HEK293 (cell line): ENCODE measurements at regions not wholly inside any gene's neighbourhood (a gene's known extent, or its start where the extent isn't known, plus 50 kb on each side); places are given as distances from the start of the nearest gene placed in this dataset.

ENCODE experiments used
- CTCF ChIA-PET: fragments of 350-600 bp; formaldehyde crosslinking; extraction: SDS; loops from one replicate; lab custom pipeline; 2021; ENCODE audit warnings: antibody characterized with exemption; lab: Yijun Ruan, JAX
- POLR2A ChIA-PET: fragments of 300-600 bp; formaldehyde crosslinking; extraction: SDS; loops from one replicate; lab custom pipeline; 2020; ENCODE audit warnings: antibody characterized with exemption, inconsistent platforms; lab: Yijun Ruan, JAX
- H3K27ac ChIP-seq: fragments of 200-500 bp; sonication (Bioruptor generic); 2 replicates; pipeline ENCODE4 v1.5.1; 2014; ENCODE audit warnings: low read depth, low read length, control low read depth, inconsistent platforms; ENCODE audit errors: extremely low read depth
- H3K36me3 ChIP-seq, 2 experiments: fragments of 200-500 bp in 1 of 2; sonication (Bioruptor generic) in 1 of 2; 1 replicate in 1 of 2; 2 replicates in 1 of 2; pipeline ENCODE4 v1.5.1; 2014 to 2017; ENCODE audit warnings: inconsistent platforms in 2 of 2, low read length in 2 of 2; ENCODE audit not compliant: control insufficient read depth in 2 of 2, insufficient read depth in 1 of 2
- H3K4me1 ChIP-seq: fragments of 200-500 bp; sonication (Bioruptor generic); 2 replicates; pipeline ENCODE4 v1.5.1; 2014; ENCODE audit warnings: mild to moderate bottlenecking, low read length, inconsistent platforms; ENCODE audit not compliant: control insufficient read depth, insufficient read depth
- H3K4me3 ChIP-seq: 2 replicates; pipeline ENCODE4 v1.5.1; 2011; ENCODE audit warnings: low read depth, mild to moderate bottlenecking, control low read depth, low read length, moderate library complexity
- H3K9me3 ChIP-seq: fragments of 200-500 bp; sonication (Bioruptor generic); 2 replicates; pipeline ENCODE4 v1.5.1; 2014; ENCODE audit warnings: low read depth, low read length, inconsistent platforms; ENCODE audit not compliant: control insufficient read depth, insufficient read depth
- SALL2 ChIP-seq: fragments of 450-650 bp; formaldehyde crosslinking; IDR thresholded peaks from 2 replicates; pipeline ENCODE4 v1.5.0; 2017; ENCODE audit warnings: missing biosample characterization, mild to moderate bottlenecking, missing genetic modification characterization, borderline replicate concordance
- SCRT1 ChIP-seq: fragments of 450-650 bp; formaldehyde crosslinking; IDR thresholded peaks from 2 replicates; pipeline ENCODE4 v1.5.1; 2016; ENCODE audit warnings: missing biosample characterization, missing genetic modification characterization, borderline replicate concordance
- SP7 ChIP-seq: fragments of 450-650 bp; formaldehyde crosslinking; IDR thresholded peaks from 2 replicates; pipeline ENCODE4 v1.5.1; 2016; ENCODE audit warnings: missing biosample characterization, missing genetic modification characterization
- ZFP37 ChIP-seq: fragments of 450-650 bp; formaldehyde crosslinking; IDR thresholded peaks from 2 replicates; pipeline ENCODE4 v1.5.1; 2016; ENCODE audit warnings: missing biosample characterization, missing genetic modification characterization
- ZNF140 ChIP-seq: fragments of 450-650 bp; formaldehyde crosslinking; IDR thresholded peaks from 2 replicates; pipeline ENCODE4 v1.5.1; 2016; ENCODE audit warnings: missing biosample characterization, missing genetic modification characterization
- ZNF324 ChIP-seq: fragments of 450-650 bp; formaldehyde crosslinking; IDR thresholded peaks from 2 replicates; pipeline ENCODE4 v1.5.1; 2016; ENCODE audit warnings: missing biosample characterization, missing genetic modification characterization
- ZNF707 ChIP-seq: fragments of 450-650 bp; formaldehyde crosslinking; IDR thresholded peaks from 2 replicates; pipeline ENCODE4 v1.5.1; 2016; ENCODE audit warnings: missing biosample characterization, missing genetic modification characterization
- ZNF777 ChIP-seq: fragments of 450-650 bp; formaldehyde crosslinking; IDR thresholded peaks from 2 replicates; pipeline ENCODE4 v1.5.1; 2017; ENCODE audit warnings: missing biosample characterization, missing genetic modification characterization, borderline replicate concordance
- TF ChIP-seq, protein P1 (sequence below): fragments of 450-650 bp; formaldehyde crosslinking; IDR thresholded peaks from 2 replicates; pipeline ENCODE4 v1.5.1; 2016; ENCODE audit warnings: missing biosample characterization, missing genetic modification characterization, borderline replicate concordance
- TF ChIP-seq, protein P2 (sequence below): fragments of 450-650 bp; formaldehyde crosslinking; IDR thresholded peaks from 2 replicates; pipeline ENCODE4 v1.5.1; 2016; ENCODE audit warnings: missing biosample characterization, missing genetic modification characterization
- TF ChIP-seq, protein P3 (sequence below): fragments of 450-650 bp; formaldehyde crosslinking; IDR thresholded peaks from 2 replicates; pipeline ENCODE4 v1.5.1; 2016; ENCODE audit warnings: missing biosample characterization, missing genetic modification characterization
- TF ChIP-seq, protein P4 (sequence below): fragments of 450-650 bp; formaldehyde crosslinking; conservative IDR thresholded peaks from 2 replicates; pipeline ENCODE4 v1.5.1; 2016; ENCODE audit warnings: low read depth, missing biosample characterization, missing genetic modification characterization

DNA sequence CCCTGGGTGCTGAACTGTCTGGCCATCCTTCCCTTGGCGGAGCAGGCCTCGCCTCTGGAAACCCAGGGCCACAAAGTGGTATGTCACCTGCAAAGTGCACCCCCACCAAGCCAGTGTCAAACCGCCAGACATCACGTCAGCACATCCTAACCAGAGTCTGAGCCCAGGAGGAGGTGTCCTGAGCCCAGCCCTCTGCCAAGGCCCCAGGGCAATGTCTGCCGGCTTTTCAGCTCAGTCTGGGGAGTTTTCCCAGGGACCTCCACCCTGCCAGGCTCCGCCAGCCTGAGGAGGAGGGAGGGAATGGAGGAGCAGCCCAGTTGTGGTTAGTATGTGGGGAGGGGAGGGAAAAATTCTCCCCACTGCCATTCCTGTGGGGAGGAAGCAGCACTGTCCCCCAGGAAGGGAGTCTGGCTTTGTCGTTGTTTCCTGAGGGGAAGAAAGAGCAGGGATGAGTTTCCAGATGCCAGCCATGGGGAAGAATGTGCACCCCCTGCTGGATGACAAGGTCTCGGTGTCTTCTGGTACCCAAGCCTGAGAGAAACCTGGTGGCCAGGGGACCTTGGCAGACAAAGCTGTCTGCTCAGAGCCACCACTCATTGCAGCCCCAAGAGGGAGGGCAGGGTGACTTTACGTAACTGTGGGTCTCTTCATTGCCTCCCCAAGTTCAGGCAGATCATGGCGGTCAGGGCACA lies 81.4 kb upstream of the CD82 start:
- Histone ChIP-seq H3K27ac (no peak overlapping the region), H3K36me3 (no peaks in the 10 kb centered on the region), H3K4me1 (no peaks in the 10 kb centered on the region), H3K9me3 (no peaks in the 10 kb centered on the region)
- ChIA-PET POLR2A (no interaction called here), CTCF (interaction anchor here (0.5 to 1.2 kb wide), 7 partner anchors 40 to 392 kb away, joined by 3 to 6 read pairs (median 3); no protein-coding TSS in a partner anchor)
- no peak for TF ChIP-seq ZFP37 (tag by site-specific recombination)
- TF ChIP-seq SALL2, result no peak
- TF ChIP-seq, protein P1, sequence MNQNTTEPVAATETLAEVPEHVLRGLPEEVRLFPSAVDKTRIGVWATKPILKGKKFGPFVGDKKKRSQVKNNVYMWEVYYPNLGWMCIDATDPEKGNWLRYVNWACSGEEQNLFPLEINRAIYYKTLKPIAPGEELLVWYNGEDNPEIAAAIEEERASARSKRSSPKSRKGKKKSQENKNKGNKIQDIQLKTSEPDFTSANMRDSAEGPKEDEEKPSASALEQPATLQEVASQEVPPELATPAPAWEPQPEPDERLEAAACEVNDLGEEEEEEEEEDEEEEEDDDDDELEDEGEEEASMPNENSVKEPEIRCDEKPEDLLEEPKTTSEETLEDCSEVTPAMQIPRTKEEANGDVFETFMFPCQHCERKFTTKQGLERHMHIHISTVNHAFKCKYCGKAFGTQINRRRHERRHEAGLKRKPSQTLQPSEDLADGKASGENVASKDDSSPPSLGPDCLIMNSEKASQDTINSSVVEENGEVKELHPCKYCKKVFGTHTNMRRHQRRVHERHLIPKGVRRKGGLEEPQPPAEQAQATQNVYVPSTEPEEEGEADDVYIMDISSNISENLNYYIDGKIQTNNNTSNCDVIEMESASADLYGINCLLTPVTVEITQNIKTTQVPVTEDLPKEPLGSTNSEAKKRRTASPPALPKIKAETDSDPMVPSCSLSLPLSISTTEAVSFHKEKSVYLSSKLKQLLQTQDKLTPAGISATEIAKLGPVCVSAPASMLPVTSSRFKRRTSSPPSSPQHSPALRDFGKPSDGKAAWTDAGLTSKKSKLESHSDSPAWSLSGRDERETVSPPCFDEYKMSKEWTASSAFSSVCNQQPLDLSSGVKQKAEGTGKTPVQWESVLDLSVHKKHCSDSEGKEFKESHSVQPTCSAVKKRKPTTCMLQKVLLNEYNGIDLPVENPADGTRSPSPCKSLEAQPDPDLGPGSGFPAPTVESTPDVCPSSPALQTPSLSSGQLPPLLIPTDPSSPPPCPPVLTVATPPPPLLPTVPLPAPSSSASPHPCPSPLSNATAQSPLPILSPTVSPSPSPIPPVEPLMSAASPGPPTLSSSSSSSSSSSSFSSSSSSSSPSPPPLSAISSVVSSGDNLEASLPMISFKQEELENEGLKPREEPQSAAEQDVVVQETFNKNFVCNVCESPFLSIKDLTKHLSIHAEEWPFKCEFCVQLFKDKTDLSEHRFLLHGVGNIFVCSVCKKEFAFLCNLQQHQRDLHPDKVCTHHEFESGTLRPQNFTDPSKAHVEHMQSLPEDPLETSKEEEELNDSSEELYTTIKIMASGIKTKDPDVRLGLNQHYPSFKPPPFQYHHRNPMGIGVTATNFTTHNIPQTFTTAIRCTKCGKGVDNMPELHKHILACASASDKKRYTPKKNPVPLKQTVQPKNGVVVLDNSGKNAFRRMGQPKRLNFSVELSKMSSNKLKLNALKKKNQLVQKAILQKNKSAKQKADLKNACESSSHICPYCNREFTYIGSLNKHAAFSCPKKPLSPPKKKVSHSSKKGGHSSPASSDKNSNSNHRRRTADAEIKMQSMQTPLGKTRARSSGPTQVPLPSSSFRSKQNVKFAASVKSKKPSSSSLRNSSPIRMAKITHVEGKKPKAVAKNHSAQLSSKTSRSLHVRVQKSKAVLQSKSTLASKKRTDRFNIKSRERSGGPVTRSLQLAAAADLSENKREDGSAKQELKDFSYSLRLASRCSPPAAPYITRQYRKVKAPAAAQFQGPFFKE (tag by site-specific recombination), result no peak
- TF ChIP-seq SCRT1 (tag by site-specific recombination), result no peak
- TF ChIP-seq, protein P2, sequence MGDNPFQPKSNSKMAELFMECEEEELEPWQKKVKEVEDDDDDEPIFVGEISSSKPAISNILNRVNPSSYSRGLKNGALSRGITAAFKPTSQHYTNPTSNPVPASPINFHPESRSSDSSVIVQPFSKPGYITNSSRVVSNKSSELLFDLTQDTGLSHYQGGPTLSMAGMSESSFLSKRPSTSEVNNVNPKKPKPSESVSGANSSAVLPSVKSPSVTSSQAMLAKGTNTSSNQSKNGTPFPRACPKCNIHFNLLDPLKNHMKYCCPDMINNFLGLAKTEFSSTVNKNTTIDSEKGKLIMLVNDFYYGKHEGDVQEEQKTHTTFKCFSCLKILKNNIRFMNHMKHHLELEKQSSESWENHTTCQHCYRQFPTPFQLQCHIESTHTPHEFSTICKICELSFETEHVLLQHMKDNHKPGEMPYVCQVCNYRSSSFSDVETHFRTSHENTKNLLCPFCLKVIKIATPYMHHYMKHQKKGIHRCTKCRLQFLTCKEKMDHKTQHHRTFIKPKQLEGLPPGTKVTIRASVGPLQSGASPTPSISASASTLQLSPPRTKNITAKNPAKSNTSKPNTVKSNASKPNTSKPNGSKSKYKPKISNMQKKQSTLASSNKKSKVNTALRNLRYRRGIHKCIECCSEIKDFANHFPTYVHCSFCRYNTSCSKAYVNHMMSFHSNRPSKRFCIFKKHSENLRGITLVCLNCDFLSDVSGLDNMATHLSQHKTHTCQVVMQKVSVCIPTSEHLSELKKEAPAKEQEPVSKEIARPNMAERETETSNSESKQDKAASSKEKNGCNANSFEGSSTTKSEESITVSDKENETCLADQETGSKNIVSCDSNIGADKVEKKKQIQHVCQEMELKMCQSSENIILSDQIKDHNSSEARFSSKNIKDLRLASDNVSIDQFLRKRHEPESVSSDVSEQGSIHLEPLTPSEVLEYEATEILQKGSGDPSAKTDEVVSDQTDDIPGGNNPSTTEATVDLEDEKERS, result no peak
- no peak for TF ChIP-seq ZNF324 (tag by site-specific recombination)
- TF ChIP-seq SP7 (tag by site-specific recombination), result no peak
- TF ChIP-seq, protein P3, sequence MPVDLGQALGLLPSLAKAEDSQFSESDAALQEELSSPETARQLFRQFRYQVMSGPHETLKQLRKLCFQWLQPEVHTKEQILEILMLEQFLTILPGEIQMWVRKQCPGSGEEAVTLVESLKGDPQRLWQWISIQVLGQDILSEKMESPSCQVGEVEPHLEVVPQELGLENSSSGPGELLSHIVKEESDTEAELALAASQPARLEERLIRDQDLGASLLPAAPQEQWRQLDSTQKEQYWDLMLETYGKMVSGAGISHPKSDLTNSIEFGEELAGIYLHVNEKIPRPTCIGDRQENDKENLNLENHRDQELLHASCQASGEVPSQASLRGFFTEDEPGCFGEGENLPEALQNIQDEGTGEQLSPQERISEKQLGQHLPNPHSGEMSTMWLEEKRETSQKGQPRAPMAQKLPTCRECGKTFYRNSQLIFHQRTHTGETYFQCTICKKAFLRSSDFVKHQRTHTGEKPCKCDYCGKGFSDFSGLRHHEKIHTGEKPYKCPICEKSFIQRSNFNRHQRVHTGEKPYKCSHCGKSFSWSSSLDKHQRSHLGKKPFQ (tag by site-specific recombination), result no peak
- no peak for TF ChIP-seq ZNF140 (tag by site-specific recombination)
- no peak for TF ChIP-seq ZNF777
- TF ChIP-seq, protein P4, sequence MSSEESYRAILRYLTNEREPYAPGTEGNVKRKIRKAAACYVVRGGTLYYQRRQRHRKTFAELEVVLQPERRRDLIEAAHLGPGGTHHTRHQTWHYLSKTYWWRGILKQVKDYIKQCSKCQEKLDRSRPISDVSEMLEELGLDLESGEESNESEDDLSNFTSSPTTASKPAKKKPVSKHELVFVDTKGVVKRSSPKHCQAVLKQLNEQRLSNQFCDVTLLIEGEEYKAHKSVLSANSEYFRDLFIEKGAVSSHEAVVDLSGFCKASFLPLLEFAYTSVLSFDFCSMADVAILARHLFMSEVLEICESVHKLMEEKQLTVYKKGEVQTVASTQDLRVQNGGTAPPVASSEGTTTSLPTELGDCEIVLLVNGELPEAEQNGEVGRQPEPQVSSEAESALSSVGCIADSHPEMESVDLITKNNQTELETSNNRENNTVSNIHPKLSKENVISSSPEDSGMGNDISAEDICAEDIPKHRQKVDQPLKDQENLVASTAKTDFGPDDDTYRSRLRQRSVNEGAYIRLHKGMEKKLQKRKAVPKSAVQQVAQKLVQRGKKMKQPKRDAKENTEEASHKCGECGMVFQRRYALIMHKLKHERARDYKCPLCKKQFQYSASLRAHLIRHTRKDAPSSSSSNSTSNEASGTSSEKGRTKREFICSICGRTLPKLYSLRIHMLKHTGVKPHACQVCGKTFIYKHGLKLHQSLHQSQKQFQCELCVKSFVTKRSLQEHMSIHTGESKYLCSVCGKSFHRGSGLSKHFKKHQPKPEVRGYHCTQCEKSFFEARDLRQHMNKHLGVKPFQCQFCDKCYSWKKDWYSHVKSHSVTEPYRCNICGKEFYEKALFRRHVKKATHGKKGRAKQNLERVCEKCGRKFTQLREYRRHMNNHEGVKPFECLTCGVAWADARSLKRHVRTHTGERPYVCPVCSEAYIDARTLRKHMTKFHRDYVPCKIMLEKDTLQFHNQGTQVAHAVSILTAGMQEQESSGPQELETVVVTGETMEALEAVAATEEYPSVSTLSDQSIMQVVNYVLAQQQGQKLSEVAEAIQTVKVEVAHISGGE (tag by site-specific recombination), result no peak
- no peak for TF ChIP-seq ZNF707 (tag by site-specific recombination)
- TF ChIP-seq, all 188 proteins: peak for 0
- no peak overlapping the region for H3K4me3 ChIP-seq
